Osteoblast (primary cell): ENCODE measurements at regions not wholly inside any gene's neighbourhood (a gene's known extent, or its start where the extent isn't known, plus 50 kb on each side); places are given as distances from the start of the nearest gene placed in this dataset.

Source experiments
- DNase-seq: peaks from one replicate; pipeline ENCODE4 v3.0.0; 2011; ENCODE audit warnings: low spot score, mixed read lengths; ENCODE audit not compliant: insufficient read length; ENCODE audit errors: missing footprints
- H2AFZ ChIP-seq: 2 replicates; pipeline ENCODE4 v1.6.0; 2011; ENCODE audit warnings: mild to moderate bottlenecking, low read length
- H3K27ac ChIP-seq: 2 replicates; pipeline ENCODE4 v1.5.1; 2011; ENCODE audit warnings: mild to moderate bottlenecking, low read depth, low read length, moderate library complexity
- H3K27me3 ChIP-seq: 2 replicates; pipeline ENCODE4 v1.6.0; 2012; ENCODE audit warnings: mild to moderate bottlenecking, control low read depth, inconsistent platforms, low read length, moderate library complexity; ENCODE audit not compliant: insufficient read depth
- H3K36me3 ChIP-seq: 2 replicates; pipeline ENCODE4 v1.5.1; 2011; ENCODE audit warnings: mild to moderate bottlenecking, low read length, control low read depth, moderate library complexity; ENCODE audit not compliant: insufficient read depth
- H3K4me1 ChIP-seq: 2 replicates; pipeline ENCODE4 v1.5.1; 2011; ENCODE audit warnings: mild to moderate bottlenecking, low read length, control low read depth, moderate library complexity; ENCODE audit not compliant: insufficient read depth
- H3K4me2 ChIP-seq: 2 replicates; pipeline ENCODE4 v1.6.0; 2011; ENCODE audit warnings: mild to moderate bottlenecking, low read length; ENCODE audit not compliant: insufficient read depth
- H3K4me3 ChIP-seq: fragments of 200-600 bp; sonication (generic); 3 replicates; pipeline ENCODE4 v1.5.1; 2012; ENCODE audit warnings: mild to moderate bottlenecking, low read length, inconsistent platforms; ENCODE audit not compliant: insufficient read depth
- H3K79me2 ChIP-seq: 2 replicates; pipeline ENCODE4 v1.6.0; 2012; ENCODE audit warnings: mild to moderate bottlenecking, low read length, control low read depth, inconsistent platforms; ENCODE audit not compliant: insufficient read depth
- H3K9me3 ChIP-seq: 2 replicates; pipeline ENCODE4 v1.5.1; 2011; ENCODE audit warnings: low read depth, low read length, control low read depth
- H4K20me1 ChIP-seq: 2 replicates; pipeline ENCODE4 v1.6.0; 2012; ENCODE audit warnings: mild to moderate bottlenecking, low read length, control low read depth; ENCODE audit not compliant: insufficient read depth
- CTCF ChIP-seq: IDR thresholded peaks from 2 replicates; pipeline ENCODE4 v1.5.1; 2011; ENCODE audit warnings: mild to moderate bottlenecking, low read depth, low read length, moderate library complexity; ENCODE audit errors: extremely low read depth

- H3K4me3 ChIP-seq, result no peak overlapping the region
- DNase-seq, result no peak
- no peaks in the 10 kb centered on the region for H4K20me1 ChIP-seq
- no peak overlapping the region for H3K27ac ChIP-seq
- no peaks in the 10 kb centered on the region for H3K9me3 ChIP-seq
- no peak for TF ChIP-seq CTCF
- H3K79me2 ChIP-seq, result no peaks in the 10 kb centered on the region
- no peaks in the 10 kb centered on the region for H3K27me3 ChIP-seq
- H3K36me3 ChIP-seq, result no peaks in the 10 kb centered on the region
- no peaks in the 10 kb centered on the region for H3K4me1 ChIP-seq
- H2AFZ ChIP-seq, result no peak overlapping the region
- H3K4me2 ChIP-seq, result no peak overlapping the region
These were observed 58.1 kb upstream of the TANC2 start for GRCh38 chr17:62907961-62908360.

GRCh38 chr17:62906881-62907280 is 59.2 kb upstream of the TANC2 start:
- DNase-seq, result no peak
- H2AFZ ChIP-seq, result no peak overlapping the region
- TF ChIP-seq CTCF, result no peak

GRCh38 chr17:62905233-62905632 is 60.8 kb upstream of the TANC2 start:
- no peak for TF ChIP-seq CTCF
- no peak overlapping the region for H3K27ac ChIP-seq

More at GRCh38 chr17:62906881-62907280, 59.2 kb upstream of the TANC2 start:
- H3K27me3 ChIP-seq, result no peaks in the 10 kb centered on the region
- no peak overlapping the region for H3K4me2 ChIP-seq
- no peaks in the 10 kb centered on the region for H3K79me2 ChIP-seq
- no peak overlapping the region for H3K4me3 ChIP-seq
- no peak overlapping the region for H3K27ac ChIP-seq
- no peaks in the 10 kb centered on the region for H3K9me3 ChIP-seq
- H4K20me1 ChIP-seq, result no peaks in the 10 kb centered on the region
- H3K36me3 ChIP-seq, result no peaks in the 10 kb centered on the region
- H3K4me1 ChIP-seq, result no peaks in the 10 kb centered on the region

GRCh38 chr17:62902531-62903220 is 63.4 kb upstream of the TANC2 start:
- Histone ChIP-seq H3K79me2 (no peaks in the 10 kb centered on the region), H3K36me3 (no peaks in the 10 kb centered on the region), H2AFZ (no peak overlapping the region), H3K27ac (no peak overlapping the region), H3K4me3 (no peak overlapping the region), H3K9me3 (no peaks in the 10 kb centered on the region), H4K20me1 (no peaks in the 10 kb centered on the region), H3K4me2 (no peak overlapping the region), H3K27me3 (no peaks in the 10 kb centered on the region), H3K4me1 (peaks cover 3% of the 10 kb centered on the region)
- no peak for DNase-seq
- TF ChIP-seq CTCF, result no peak

More at GRCh38 chr17:62905233-62905632, 60.8 kb upstream of the TANC2 start:
- no peaks in the 10 kb centered on the region for H3K27me3 ChIP-seq
- H3K9me3 ChIP-seq, result no peaks in the 10 kb centered on the region
- no peak for DNase-seq
- no peaks in the 10 kb centered on the region for H4K20me1 ChIP-seq
- no peaks in the 10 kb centered on the region for H3K79me2 ChIP-seq
- H2AFZ ChIP-seq, result no peak overlapping the region
- no peak overlapping the region for H3K4me2 ChIP-seq
- H3K4me1 ChIP-seq, result no peaks in the 10 kb centered on the region
- no peak overlapping the region for H3K4me3 ChIP-seq
- H3K36me3 ChIP-seq, result no peaks in the 10 kb centered on the region
